ENCODE measurements at regions not wholly inside any gene's neighbourhood (a gene's known extent, or its start where the extent isn't known, plus 50 kb on each side); places are given as distances from the start of the nearest gene placed in this dataset.

- Histone ChIP-seq H3K36me3 (replicated peaks; ENCODE audit: insufficient read depth, low read length) (no peaks in the 10 kb centered on the region), H4K20me1 (ENCODE audit: insufficient read depth, low read length) (no peaks in the 10 kb centered on the region), H3K9me2 (replicated peaks; ENCODE audit: insufficient read depth, low read length) (no peaks in the 10 kb centered on the region), H3K27me3 (replicated peaks; ENCODE audit: insufficient read depth, low read length) (no peaks in the 10 kb centered on the region), H3K4me3 (ENCODE audit: low read length) (no peak overlapping the region), H3K4me1 (ENCODE audit: low read length) (no peaks in the 10 kb centered on the region), H3F3A (ENCODE audit: insufficient read depth, low read length) (no peaks in the 10 kb centered on the region), H3K9ac (ENCODE audit: low read length) (no peak overlapping the region), H3K27ac (ENCODE audit: low read length) (no peak overlapping the region), H2AFZ (ENCODE audit: low read length) (no peak overlapping the region), H3K79me2 (ENCODE audit: low read length) (no peaks in the 10 kb centered on the region), H3K9me3 (replicated peaks; ENCODE audit: insufficient read depth, low read length) (no peaks in the 10 kb centered on the region), H3K4me2 (ENCODE audit: low read depth, low read length) (no peak overlapping the region)
- DNase-seq, result no peak
- TF ChIP-seq EZH2phosphoT487 (IDR thresholded peaks at IDR 0.05; ENCODE audit: low read length) (no peak), EZH2 (optimal IDR thresholded peaks at IDR 0.05; ENCODE audit: low read depth, low read length) (no peak)
- TF ChIP-seq, protein P1, sequence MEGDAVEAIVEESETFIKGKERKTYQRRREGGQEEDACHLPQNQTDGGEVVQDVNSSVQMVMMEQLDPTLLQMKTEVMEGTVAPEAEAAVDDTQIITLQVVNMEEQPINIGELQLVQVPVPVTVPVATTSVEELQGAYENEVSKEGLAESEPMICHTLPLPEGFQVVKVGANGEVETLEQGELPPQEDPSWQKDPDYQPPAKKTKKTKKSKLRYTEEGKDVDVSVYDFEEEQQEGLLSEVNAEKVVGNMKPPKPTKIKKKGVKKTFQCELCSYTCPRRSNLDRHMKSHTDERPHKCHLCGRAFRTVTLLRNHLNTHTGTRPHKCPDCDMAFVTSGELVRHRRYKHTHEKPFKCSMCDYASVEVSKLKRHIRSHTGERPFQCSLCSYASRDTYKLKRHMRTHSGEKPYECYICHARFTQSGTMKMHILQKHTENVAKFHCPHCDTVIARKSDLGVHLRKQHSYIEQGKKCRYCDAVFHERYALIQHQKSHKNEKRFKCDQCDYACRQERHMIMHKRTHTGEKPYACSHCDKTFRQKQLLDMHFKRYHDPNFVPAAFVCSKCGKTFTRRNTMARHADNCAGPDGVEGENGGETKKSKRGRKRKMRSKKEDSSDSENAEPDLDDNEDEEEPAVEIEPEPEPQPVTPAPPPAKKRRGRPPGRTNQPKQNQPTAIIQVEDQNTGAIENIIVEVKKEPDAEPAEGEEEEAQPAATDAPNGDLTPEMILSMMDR (IDR thresholded peaks at IDR 0.05; ENCODE audit: low read length), result no peak
Measured at GRCh38 chr5:114977979-114978573, 191.6 kb downstream of the TRIM36 start.

DNA sequence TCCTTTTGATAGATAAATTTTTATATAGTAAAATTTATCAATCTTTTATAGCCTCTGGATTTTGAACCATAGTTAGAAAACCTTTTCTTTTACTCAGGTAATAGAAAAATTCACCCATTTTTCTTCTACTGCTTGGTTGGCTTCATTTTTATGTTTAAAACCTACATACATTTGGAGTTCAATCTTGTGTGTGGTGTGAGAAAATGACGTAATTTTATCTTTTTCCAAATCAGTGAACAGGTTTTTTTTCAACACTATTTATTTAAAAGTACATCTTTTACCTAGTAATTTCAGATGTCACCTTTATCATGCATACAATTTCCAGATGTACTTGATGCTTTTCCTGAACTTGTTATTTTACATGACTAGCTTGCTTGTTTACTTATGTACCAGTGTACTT lies 200.2 kb downstream of the TRIM36 start:
- H3K9me2 ChIP-seq (replicated peaks; ENCODE audit: insufficient read depth, low read length), result no peaks in the 10 kb centered on the region
- no peaks in the 10 kb centered on the region for H4K20me1 ChIP-seq (ENCODE audit: insufficient read depth, low read length)
- no peak overlapping the region for H3K9ac ChIP-seq (ENCODE audit: low read length)
- H3K4me1 ChIP-seq (ENCODE audit: low read length), result no peaks in the 10 kb centered on the region
- TF ChIP-seq EZH2 (optimal IDR thresholded peaks at IDR 0.05; ENCODE audit: low read depth, low read length) (no peak), EZH2phosphoT487 (IDR thresholded peaks at IDR 0.05; ENCODE audit: low read length) (no peak)
- TF ChIP-seq, protein P1 (IDR thresholded peaks at IDR 0.05; ENCODE audit: low read length), result no peak
- H3F3A ChIP-seq (ENCODE audit: insufficient read depth, low read length), result no peaks in the 10 kb centered on the region
- no peaks in the 10 kb centered on the region for H3K9me3 ChIP-seq (replicated peaks; ENCODE audit: insufficient read depth, low read length)
- no peaks in the 10 kb centered on the region for H3K36me3 ChIP-seq (replicated peaks; ENCODE audit: insufficient read depth, low read length)
- H2AFZ ChIP-seq (ENCODE audit: low read length), result no peak overlapping the region
- H3K27ac ChIP-seq (ENCODE audit: low read length), result no peak overlapping the region
- H3K79me2 ChIP-seq (ENCODE audit: low read length), result no peaks in the 10 kb centered on the region
- no peak for DNase-seq
- no peak overlapping the region for H3K4me3 ChIP-seq (ENCODE audit: low read length)
- no peaks in the 10 kb centered on the region for H3K27me3 ChIP-seq (replicated peaks; ENCODE audit: insufficient read depth, low read length)
- no peak overlapping the region for H3K4me2 ChIP-seq (ENCODE audit: low read depth, low read length)

DNA sequence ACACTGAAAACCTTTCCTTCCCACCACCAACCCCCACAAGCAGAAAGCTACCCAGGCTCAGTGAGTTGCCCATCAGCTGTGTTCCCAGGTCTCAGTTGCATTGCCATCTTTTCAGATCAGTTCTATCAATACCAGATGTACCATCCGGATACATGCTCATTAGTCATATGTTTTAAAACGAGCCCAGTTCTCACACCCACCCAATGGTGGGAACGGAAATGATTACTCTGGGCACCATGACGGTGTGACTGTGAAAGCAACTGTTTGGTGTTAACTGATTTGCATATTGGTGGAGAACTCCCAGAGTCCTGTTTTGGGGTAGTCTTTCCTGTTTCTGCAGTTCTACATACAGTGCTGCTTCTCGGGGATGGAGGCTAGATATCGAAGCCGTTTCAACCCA lies 212.3 kb downstream of the TRIM36 start:
- Histone ChIP-seq H3K9me3 (replicated peaks; ENCODE audit: insufficient read depth, low read length) (no peaks in the 10 kb centered on the region), H3K27me3 (replicated peaks; ENCODE audit: insufficient read depth, low read length) (no peaks in the 10 kb centered on the region), H3K4me3 (ENCODE audit: low read length) (no peak overlapping the region), H3K79me2 (ENCODE audit: low read length) (no peaks in the 10 kb centered on the region), H4K20me1 (ENCODE audit: insufficient read depth, low read length) (no peaks in the 10 kb centered on the region), H3K4me2 (ENCODE audit: low read depth, low read length) (no peak overlapping the region), H3K4me1 (ENCODE audit: low read length) (no peaks in the 10 kb centered on the region), H3F3A (ENCODE audit: insufficient read depth, low read length) (no peaks in the 10 kb centered on the region), H3K36me3 (replicated peaks; ENCODE audit: insufficient read depth, low read length) (no peaks in the 10 kb centered on the region), H2AFZ (ENCODE audit: low read length) (no peak overlapping the region), H3K9me2 (replicated peaks; ENCODE audit: insufficient read depth, low read length) (no peaks in the 10 kb centered on the region), H3K27ac (ENCODE audit: low read length) (no peak overlapping the region), H3K9ac (ENCODE audit: low read length) (no peak overlapping the region)
- DNase-seq, result peak; percentile 7
- TF ChIP-seq EZH2 (optimal IDR thresholded peaks at IDR 0.05; ENCODE audit: low read depth, low read length) (no peak), EZH2phosphoT487 (IDR thresholded peaks at IDR 0.05; ENCODE audit: low read length) (no peak)
- TF ChIP-seq, protein P1 (IDR thresholded peaks at IDR 0.05; ENCODE audit: low read length), result no peak
